Stimulated activated naive CD4-positive, alpha-beta T cell treated with Interleukin-2 at 50 U/mL for 16 hours (primary cell): ENCODE measurements at regions not wholly inside any gene's neighbourhood (a gene's known extent, or its start where the extent isn't known, plus 50 kb on each side); places are given as distances from the start of the nearest gene placed in this dataset.

Experiments
- DNase-seq: peaks from one replicate; lab custom pipeline; 2025; lab: John Stamatoyannopoulos, UW

DNA sequence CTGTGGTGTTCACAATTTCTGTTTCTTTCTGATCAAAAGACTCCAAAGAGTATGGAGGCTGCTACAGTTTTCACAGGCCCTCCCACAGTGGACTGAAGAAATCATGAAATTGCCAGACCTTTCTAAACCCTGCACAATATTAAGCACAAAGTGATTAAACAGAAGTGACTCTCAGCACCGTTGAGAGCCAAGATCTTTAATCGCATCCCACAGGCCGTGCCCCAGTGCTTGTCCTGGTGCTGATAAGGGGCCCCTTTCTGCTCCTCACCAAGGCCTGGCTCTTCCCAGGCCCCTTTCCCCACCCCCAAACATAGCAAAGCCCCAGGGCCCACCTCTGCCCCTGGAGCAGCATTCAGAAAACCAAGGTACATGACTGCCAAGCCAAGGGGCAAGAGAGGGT is 57.4 kb upstream of the BMAL1 start:
- no peak for DNase-seq

DNA sequence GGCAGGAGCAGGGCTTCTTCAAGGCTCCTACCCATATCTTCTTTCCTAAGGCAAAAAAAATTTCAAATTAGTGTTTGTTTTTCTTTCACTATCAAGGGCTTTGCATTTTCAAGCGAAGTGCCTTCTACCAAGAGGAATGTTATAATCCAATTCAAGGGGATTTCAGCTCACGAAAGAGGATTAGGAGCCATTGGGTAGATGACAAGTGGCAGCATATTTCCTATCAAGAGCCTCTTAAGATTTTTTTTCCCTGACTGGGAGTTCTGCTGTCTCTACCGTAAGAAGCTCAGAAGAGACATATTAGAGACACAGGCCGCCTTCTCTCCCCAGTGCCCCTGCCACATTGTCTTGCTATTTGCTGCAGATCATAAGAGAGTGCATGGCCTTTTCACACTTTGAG is 55.9 kb upstream of the BMAL1 start:
- no peak for DNase-seq

DNA sequence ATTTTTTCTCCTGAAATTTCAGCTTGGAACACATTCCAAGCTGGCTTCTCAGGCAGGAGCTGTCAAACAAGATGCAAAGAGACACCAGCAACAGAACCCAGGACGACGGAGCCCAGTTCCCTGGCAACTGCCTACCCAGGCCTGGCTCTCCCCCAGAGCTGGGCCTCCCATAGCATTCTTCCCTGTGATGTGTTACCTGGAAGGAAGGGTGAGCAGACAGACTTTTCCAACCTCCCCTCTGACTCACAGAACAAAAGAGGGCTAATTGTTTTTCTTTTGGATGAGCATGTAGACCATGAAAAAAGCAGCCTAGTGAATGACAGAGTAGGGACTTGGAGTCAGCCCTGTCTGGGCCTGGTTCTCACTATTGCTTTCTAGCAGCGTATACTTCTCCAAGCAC is 55.3 kb upstream of the BMAL1 start:
- no peak for DNase-seq

DNA sequence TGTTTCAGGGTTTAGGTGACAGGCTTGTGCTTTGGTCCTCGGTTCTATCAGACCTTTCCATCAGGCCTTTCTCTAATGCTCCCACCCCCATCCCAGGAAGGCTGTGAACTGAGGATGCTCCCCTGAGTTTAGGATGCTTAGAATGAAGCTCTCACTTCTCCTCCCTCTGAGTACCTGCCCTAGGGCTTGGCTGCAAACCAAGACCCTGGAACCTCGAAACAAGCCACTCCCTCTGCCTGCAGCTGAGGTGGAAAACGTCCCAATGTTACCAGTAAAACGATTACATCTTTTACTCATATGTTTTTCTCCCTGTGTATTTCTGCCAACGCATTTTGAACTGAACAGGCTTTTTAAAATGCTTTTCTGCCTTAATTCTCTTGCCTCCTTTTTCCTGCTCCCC is 54.5 kb upstream of the BMAL1 start:
- DNase-seq = no peak

DNA sequence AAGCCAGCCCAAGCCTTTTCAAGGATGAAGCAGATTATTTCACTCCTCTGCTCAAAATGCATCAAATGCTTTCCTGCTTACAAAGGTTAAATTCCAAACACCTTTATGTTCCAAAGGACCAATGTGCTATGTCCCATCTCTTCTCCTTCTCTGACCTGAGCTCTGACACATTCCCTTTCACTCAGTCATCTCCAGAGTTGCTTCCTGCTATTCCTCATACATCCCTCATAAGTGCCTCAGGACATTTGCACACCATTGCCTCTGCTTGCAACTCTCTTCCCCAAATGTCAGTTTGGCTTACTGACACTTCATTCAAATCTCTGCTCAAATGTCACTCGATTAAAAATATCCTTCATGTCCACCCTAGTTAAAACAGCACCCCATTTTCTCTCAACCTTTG is 53.3 kb upstream of the BMAL1 start:
- no peak for DNase-seq

DNA sequence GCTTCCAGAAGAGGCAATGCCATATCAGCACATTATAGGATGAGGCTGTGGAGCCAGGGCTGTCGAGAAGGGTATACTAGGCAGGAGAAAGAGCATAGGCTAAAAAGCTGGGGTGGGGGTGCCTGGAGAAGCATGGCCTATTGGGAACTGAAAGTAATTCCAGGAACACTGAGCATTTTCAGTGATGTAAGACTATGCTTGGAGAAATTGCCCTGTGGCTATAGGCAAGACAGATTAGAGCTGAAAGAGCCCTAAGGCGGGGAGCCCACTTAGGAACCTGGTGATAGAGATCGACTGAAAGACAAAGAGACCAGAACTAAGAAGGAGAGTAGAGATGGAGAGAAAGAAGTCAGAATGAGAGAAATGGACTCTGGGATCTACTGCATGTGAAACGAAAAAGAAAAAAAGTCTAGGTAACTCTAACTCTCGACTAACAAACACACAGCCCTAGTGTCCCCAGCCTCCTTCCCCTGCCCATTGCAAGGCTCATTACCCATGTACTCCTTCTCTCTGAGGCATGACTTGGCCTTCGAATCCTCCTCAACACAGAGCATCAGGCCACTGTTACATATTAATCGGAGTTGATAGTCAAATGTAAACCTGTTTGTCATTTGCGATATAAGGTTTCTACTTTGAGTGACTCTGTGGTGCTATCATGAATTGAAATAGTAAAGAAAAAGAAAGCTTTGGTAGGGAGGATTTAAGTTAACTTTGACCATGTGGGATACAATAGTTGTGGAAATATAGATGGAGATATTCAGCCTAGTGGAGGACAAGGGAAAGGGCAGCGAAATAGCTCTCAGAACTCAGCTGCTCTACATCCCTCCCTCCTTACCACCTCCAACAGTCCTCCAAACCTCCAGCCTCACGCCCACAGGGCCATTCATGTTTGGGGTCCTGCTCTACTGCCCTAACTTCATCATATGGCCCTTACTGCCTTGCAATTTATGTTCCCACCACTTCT is 52.3 kb upstream of the BMAL1 start:
- no peak for DNase-seq

DNA sequence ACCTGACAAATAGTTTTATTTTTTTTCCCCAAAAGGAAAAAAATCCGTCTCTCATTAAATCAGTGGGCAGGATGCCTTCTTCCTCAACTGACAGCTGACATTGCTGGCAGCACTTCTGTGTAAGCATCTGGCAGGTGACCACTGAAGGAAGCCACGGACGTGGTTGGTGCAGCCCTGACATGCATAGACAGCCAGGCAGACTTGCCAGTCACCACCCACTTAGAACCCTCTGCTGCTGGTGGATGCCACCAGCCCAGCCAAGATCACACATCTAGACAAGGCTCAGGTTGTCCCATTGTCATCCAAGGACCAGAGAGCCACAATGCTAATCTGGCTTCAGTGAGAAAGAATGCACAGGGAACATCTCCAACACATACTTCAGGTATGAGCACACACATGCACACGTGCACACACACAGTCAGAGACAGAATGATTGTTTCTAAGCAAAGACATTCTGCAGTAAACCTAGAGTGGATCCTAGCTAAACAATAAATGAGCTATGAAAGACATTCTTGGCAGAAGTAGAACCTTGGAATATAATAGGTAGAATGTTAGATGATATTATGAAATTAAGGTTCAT is 49.8 kb upstream of the BMAL1 start:
- no peak for DNase-seq
